ENCODE measurements at regions not wholly inside any gene's neighbourhood (a gene's known extent, or its start where the extent isn't known, plus 50 kb on each side); places are given as distances from the start of the nearest gene placed in this dataset.

- no peaks in the 10 kb centered on the region for H4K20me1 ChIP-seq (replicated peaks; ENCODE audit: control insufficient read depth, extremely low read depth, insufficient read depth, low read length)
- TF ChIP-seq FOS (IDR thresholded peaks at IDR 0.05; ENCODE audit: borderline replicate concordance, insufficient read depth, low read length): no peak
- no peak for TF ChIP-seq EZH2 (IDR thresholded peaks at IDR 0.05; ENCODE audit: borderline replicate concordance, low read depth, low read length, severe bottlenecking)
- no peak for TF ChIP-seq GATA2 (IDR thresholded peaks at IDR 0.05; ENCODE audit: insufficient read depth, insufficient read length, low read depth, low read length)
- dilution Hi-C loops (cut with MboI; ENCODE audit: extremely low pct_ligation_motif_present, low sequenced_read_pairs): no loop called here
- no peaks in the 10 kb centered on the region for H3K36me3 ChIP-seq (ENCODE audit: control insufficient read depth in 2 of 2, extremely low read depth in 1 of 2, insufficient read depth in 2 of 2, low read length in 2 of 2)
- FAIRE-seq: no peak
- H3K27ac ChIP-seq (ENCODE audit: insufficient read depth, low read depth, low read length): no peak overlapping the region
- no peaks in the 10 kb centered on the region for H3K4me1 ChIP-seq (ENCODE audit: control insufficient read depth, extremely low read depth, insufficient read depth, low read length)
- H2AFZ ChIP-seq (ENCODE audit: low read depth, low read length): no peak overlapping the region
- intact Hi-C loops (cut with micrococcal nuclease): no loop called here
- H3K4me3 ChIP-seq (replicated peaks in 1 of 3; ENCODE audit: insufficient read depth in 1 of 3, low read depth in 1 of 3, low read length in 3 of 3): no peak overlapping the region
- POLR2A ChIA-PET: no interaction called here
- no TSS peak for BruUV-seq (replicated peaks)
- CTCF ChIA-PET: no interaction called here
- H3K9ac ChIP-seq (replicated peaks; ENCODE audit: extremely low read depth, insufficient read depth, low read length): no peak overlapping the region
- H3K79me2 ChIP-seq (ENCODE audit: control insufficient read depth, insufficient read depth, low read length): no peaks in the 10 kb centered on the region
- no peaks in the 10 kb centered on the region for H3K27me3 ChIP-seq (ENCODE audit: control insufficient read depth in 2 of 2, insufficient read depth in 2 of 2, low read length in 2 of 2)
- DNase-seq (ENCODE audit: low read depth, low spot score): no peak
- no peaks in the 10 kb centered on the region for H3K9me1 ChIP-seq (replicated peaks; ENCODE audit: control insufficient read depth, extremely low read depth, insufficient read depth, low read length)
- H3K4me2 ChIP-seq (ENCODE audit: insufficient read depth, low read length): no peak overlapping the region
- H3K9me3 ChIP-seq (replicated peaks; ENCODE audit: control insufficient read depth, insufficient read depth, low read length): no peaks in the 10 kb centered on the region
Measured at GRCh38 chr15:97694456-97694855, 266.0 kb upstream of the ARRDC4 start.

- Histone ChIP-seq H3K9me3 (replicated peaks; ENCODE audit: control insufficient read depth, insufficient read depth, low read length) (no peaks in the 10 kb centered on the region), H3K4me2 (ENCODE audit: insufficient read depth, low read length) (no peak overlapping the region), H3K9ac (replicated peaks; ENCODE audit: extremely low read depth, insufficient read depth, low read length) (no peak overlapping the region), H3K27me3 (ENCODE audit: control insufficient read depth in 2 of 2, insufficient read depth in 2 of 2, low read length in 2 of 2) (no peaks in the 10 kb centered on the region), H3K4me3 (replicated peaks in 1 of 3; ENCODE audit: insufficient read depth in 1 of 3, low read depth in 1 of 3, low read length in 3 of 3) (no peak overlapping the region), H3K4me1 (ENCODE audit: control insufficient read depth, extremely low read depth, insufficient read depth, low read length) (no peaks in the 10 kb centered on the region), H3K79me2 (ENCODE audit: control insufficient read depth, insufficient read depth, low read length) (no peaks in the 10 kb centered on the region), H3K27ac (ENCODE audit: insufficient read depth, low read depth, low read length) (no peak overlapping the region), H2AFZ (ENCODE audit: low read depth, low read length) (no peak overlapping the region), H3K36me3 (ENCODE audit: control insufficient read depth in 2 of 2, extremely low read depth in 1 of 2, insufficient read depth in 2 of 2, low read length in 2 of 2) (no peaks in the 10 kb centered on the region), H3K9me1 (replicated peaks; ENCODE audit: control insufficient read depth, extremely low read depth, insufficient read depth, low read length) (no peaks in the 10 kb centered on the region), H4K20me1 (replicated peaks; ENCODE audit: control insufficient read depth, extremely low read depth, insufficient read depth, low read length) (no peaks in the 10 kb centered on the region)
- no peak for TF ChIP-seq GATA2 (IDR thresholded peaks at IDR 0.05; ENCODE audit: insufficient read depth, insufficient read length, low read depth, low read length)
- no peak for TF ChIP-seq POLR2A (IDR thresholded peaks at IDR 0.05; ENCODE audit: low read depth, low read length)
- no peak for FAIRE-seq
- intact Hi-C loops (cut with micrococcal nuclease) (no loop called here), dilution Hi-C loops (cut with MboI; ENCODE audit: extremely low pct_ligation_motif_present, low sequenced_read_pairs) (no loop called here)
- POLR2A ChIA-PET: no interaction called here
- no peak for DNase-seq (ENCODE audit: low read depth, low spot score)
- CTCF ChIA-PET: no interaction called here
- no TSS peak for BruUV-seq (replicated peaks)
Measured at GRCh38 chr15:97703400-97703799, 257.1 kb upstream of the ARRDC4 start.

Measured in endothelial cell of umbilical vein (primary cell).